OCI-LY7 (cell line): ENCODE measurements at regions not wholly inside any gene's neighbourhood (a gene's known extent, or its start where the extent isn't known, plus 50 kb on each side); places are given as distances from the start of the nearest gene placed in this dataset.

Experiments used
- BruUV-seq: library from RNA; stranded (reverse); fragments of 400-500 nt; replicated peaks from 2 replicates; lab custom pipeline; 2021; lab: Mats Ljungman, UMichigan
- CTCF ChIA-PET: fragments of 300-600 bp; sonication (Branson Sonifier 250); formaldehyde crosslinking; loops from one replicate; lab custom pipeline; 2022; ENCODE audit warnings: antibody characterized with exemption; ENCODE audit not compliant: unreplicated experiment; lab: Charles Lee
- POLR2A ChIA-PET: fragments of 300-600 bp; sonication (Branson Sonifier 250); formaldehyde crosslinking; loops from one replicate; lab custom pipeline; 2022; ENCODE audit warnings: antibody characterized with exemption; lab: Charles Lee
- DNase-seq: peaks from one replicate; pipeline ENCODE4 v3.0.0-alpha.2; 2015; ENCODE audit warnings: low spot score
- H2AFZ ChIP-seq: fragments of 200-600 bp; sonication (generic), shearing (Covaris generic); 2 replicates; pipeline ENCODE4 v1.6.1; 2014; ENCODE audit warnings: mild to moderate bottlenecking, antibody characterized with exemption, low read length, moderate library complexity
- H3K27ac ChIP-seq: fragments of 200-600 bp; sonication (generic); 2 replicates; pipeline ENCODE4 v1.5.1; 2014; ENCODE audit warnings: mixed run types, low read depth, mild to moderate bottlenecking, moderate library complexity, low read length, inconsistent platforms; ENCODE audit not compliant: poor library complexity, severe bottlenecking
- H3K36me3 ChIP-seq: fragments of 200-600 bp; sonication (generic); 2 replicates; pipeline ENCODE4 v1.6.1; 2014; ENCODE audit warnings: mild to moderate bottlenecking, antibody characterized with exemption, low read length, moderate library complexity, mixed read lengths; ENCODE audit not compliant: insufficient read depth
- H3K4me1 ChIP-seq: fragments of 200-600 bp; sonication (generic); 2 replicates; pipeline ENCODE4 v1.5.1; 2014; ENCODE audit warnings: mild to moderate bottlenecking, low read length; ENCODE audit not compliant: insufficient read depth, poor library complexity, severe bottlenecking
- H3K4me2 ChIP-seq: fragments of 200-600 bp; sonication (generic); 2 replicates; pipeline ENCODE4 v1.6.1; 2014; ENCODE audit warnings: mild to moderate bottlenecking, low read length
- H3K4me3 ChIP-seq: fragments of 200-600 bp; sonication (generic); 2 replicates; pipeline ENCODE4 v1.5.1; 2014; ENCODE audit warnings: mild to moderate bottlenecking, low read depth, low read length; ENCODE audit not compliant: poor library complexity, severe bottlenecking
- H3K79me2 ChIP-seq: fragments of 200-600 bp; sonication (generic); 2 replicates; pipeline ENCODE4 v1.6.1; 2016; ENCODE audit warnings: low read depth, mild to moderate bottlenecking, low read length, moderate library complexity, mixed read lengths; ENCODE audit not compliant: insufficient read depth
- H3K9me2 ChIP-seq: fragments of 200-600 bp; sonication (generic); 2 replicates; pipeline ENCODE4 v1.6.1; 2016; ENCODE audit warnings: mild to moderate bottlenecking, low read length, mixed read lengths; ENCODE audit not compliant: insufficient read depth
- H3K9me3 ChIP-seq: fragments of 200-600 bp; sonication (generic); 2 replicates; pipeline ENCODE4 v1.6.1; 2014; ENCODE audit warnings: mild to moderate bottlenecking, mixed run types, low read length, mixed read lengths
- H4K20me1 ChIP-seq: fragments of 200-600 bp; sonication (generic); 2 replicates; pipeline ENCODE4 v1.6.1; 2014; ENCODE audit warnings: mild to moderate bottlenecking, antibody characterized with exemption, low read length, moderate library complexity, mixed read lengths; ENCODE audit not compliant: insufficient read depth
- CTCF ChIP-seq: fragments of 200-600 bp; sonication (generic); conservative IDR thresholded peaks from 2 replicates; pipeline ENCODE4 v1.5.1; 2014; ENCODE audit warnings: mild to moderate bottlenecking, antibody characterized with exemption, low read length, moderate library complexity, mixed read lengths
- EZH2phosphoT487 ChIP-seq: fragments of 200-600 bp; sonication (generic); IDR thresholded peaks from 2 replicates; pipeline ENCODE4 v1.6.1; 2018; ENCODE audit warnings: low read depth, borderline replicate concordance, mild to moderate bottlenecking, mixed run types, antibody characterized with exemption, low read length, moderate library complexity, mixed read lengths
- intact Hi-C: fragments of 100-400 bp; cut with micrococcal nuclease; formaldehyde crosslinking; loops from one replicate; pipeline ENCODE4 v1.10.0; 2022; ENCODE audit not compliant: unreplicated experiment

- no peaks in the 10 kb centered on the region for H3K9me2 ChIP-seq
- no peak overlapping the region for H3K4me3 ChIP-seq
- no TSS peak for BruUV-seq
- no peaks in the 10 kb centered on the region for H3K36me3 ChIP-seq
- ChIA-PET CTCF (no interaction called here), POLR2A (no interaction called here)
- no peak overlapping the region for H3K27ac ChIP-seq
- DNase-seq, result no peak
- no peaks in the 10 kb centered on the region for H3K9me3 ChIP-seq
- no peak overlapping the region for H2AFZ ChIP-seq
- no peak overlapping the region for H3K4me2 ChIP-seq
- intact Hi-C loops, result no loop called here
- no peaks in the 10 kb centered on the region for H3K4me1 ChIP-seq
- H4K20me1 ChIP-seq, result no peaks in the 10 kb centered on the region
- no peak for TF ChIP-seq EZH2phosphoT487
- no peak for TF ChIP-seq CTCF
- H3K79me2 ChIP-seq, result no peaks in the 10 kb centered on the region
These were observed 291.6 kb downstream of the MAFB start for GRCh38 chr20:40397467-40397866.

- DNase-seq, result no peak
- no TSS peak for BruUV-seq
- Histone ChIP-seq H3K4me3 (no peak overlapping the region), H3K9me2 (no peaks in the 10 kb centered on the region), H4K20me1 (no peaks in the 10 kb centered on the region), H3K27ac (no peak overlapping the region), H3K4me1 (no peaks in the 10 kb centered on the region), H3K4me2 (no peak overlapping the region), H2AFZ (no peak overlapping the region), H3K36me3 (no peaks in the 10 kb centered on the region), H3K9me3 (no peaks in the 10 kb centered on the region), H3K79me2 (no peaks in the 10 kb centered on the region)
- TF ChIP-seq EZH2phosphoT487 (no peak), CTCF (no peak)
- ChIA-PET POLR2A (no interaction called here), CTCF (no interaction called here)
- intact Hi-C loops, result no loop called here
These were observed 295.6 kb downstream of the MAFB start for GRCh38 chr20:40393197-40394079.

- ChIA-PET CTCF (no interaction called here), POLR2A (interaction anchor here (0.6 kb wide), 1 partner anchor 13 kb away, joined by 3 read pairs; no protein-coding TSS in a partner anchor)
- no peak for DNase-seq
- Histone ChIP-seq H3K4me3 (no peak overlapping the region), H3K4me2 (no peak overlapping the region), H2AFZ (no peak overlapping the region), H3K9me2 (no peaks in the 10 kb centered on the region), H3K4me1 (no peaks in the 10 kb centered on the region), H4K20me1 (no peaks in the 10 kb centered on the region), H3K36me3 (no peaks in the 10 kb centered on the region), H3K79me2 (no peaks in the 10 kb centered on the region), H3K27ac (no peak overlapping the region), H3K9me3 (no peaks in the 10 kb centered on the region)
- TF ChIP-seq EZH2phosphoT487, result no peak
- TF ChIP-seq CTCF, result no peak
- intact Hi-C loops, result no loop called here
- no TSS peak for BruUV-seq
These were observed 298.4 kb downstream of the MAFB start for GRCh38 chr20:40390654-40391053.
